Hematopoietic multipotent progenitor cell (in vitro differentiated cells): ENCODE measurements at regions not wholly inside any gene's neighbourhood (a gene's known extent, or its start where the extent isn't known, plus 50 kb on each side); places are given as distances from the start of the nearest gene placed in this dataset.
"Not testable (repeated sequence)": the region's sequence is repeated elsewhere in the genome, so short reads cannot be mapped to it uniquely, and the experiment has no call there.

Experiments
- DNase-seq, 3 donors: peaks; one replicate each; pipeline ENCODE4 v3.0.0-alpha.2; 2011 to 2015; ENCODE audit warnings: low read depth in 2 of 3, low spot score in 2 of 3

- no peak for DNase-seq
These were observed 64.7 kb upstream of the CCDC39 start for GRCh38 chr3:180743813-180744590.

- DNase-seq: no peak
These were observed 68.6 kb upstream of the CCDC39 start for GRCh38 chr3:180747805-180748361.

GRCh38 chr3:180749322-180749721 is 70.0 kb upstream of the CCDC39 start:
- no peak for DNase-seq

- DNase-seq: no peak
These were observed 70.5 kb upstream of the CCDC39 start for GRCh38 chr3:180749796-180750195.

- DNase-seq: no peak
These were observed 76.3 kb upstream of the CCDC39 start for GRCh38 chr3:180755556-180755955.

GRCh38 chr3:180762866-180763265 is 83.6 kb upstream of the CCDC39 start:
- DNase-seq: no peak

GRCh38 chr3:180764481-180764880 is 85.2 kb upstream of the CCDC39 start:
- DNase-seq: no peak

GRCh38 chr3:180770639-180771038 is 91.3 kb upstream of the CCDC39 start:
- DNase-seq: no peak

- no peak for DNase-seq
These were observed 97.1 kb upstream of the CCDC39 start for GRCh38 chr3:180776433-180776832.

- DNase-seq: no peak
These were observed 103.1 kb upstream of the CCDC39 start for GRCh38 chr3:180782195-180782984.

GRCh38 chr3:180786227-180786626 is 106.9 kb upstream of the CCDC39 start:
- DNase-seq: not testable (repeated sequence)

- no peak for DNase-seq
These were observed 110.5 kb upstream of the CCDC39 start for GRCh38 chr3:180789774-180790173.

- no peak for DNase-seq
These were observed 114.3 kb upstream of the FXR1 start for GRCh38 chr3:180798197-180798596.

- peak in 1 of 3 donors; percentile 43 for DNase-seq
These were observed 109.6 kb upstream of the FXR1 start for GRCh38 chr3:180802837-180803236.

- DNase-seq: no peak
These were observed 107.6 kb upstream of the FXR1 start for GRCh38 chr3:180804916-180805315.

GRCh38 chr3:180808823-180809575 is 103.5 kb upstream of the FXR1 start:
- no peak for DNase-seq

GRCh38 chr3:180820400-180820799 is 92.1 kb upstream of the FXR1 start:
- DNase-seq: no peak

- DNase-seq: no peak
These were observed 86.5 kb upstream of the FXR1 start for GRCh38 chr3:180825964-180826363.

GRCh38 chr3:180827171-180827570 is 85.3 kb upstream of the FXR1 start:
- no peak for DNase-seq

- no peak for DNase-seq
These were observed 84.3 kb upstream of the FXR1 start for GRCh38 chr3:180828001-180828720.
